GM11168 (cell line): ENCODE measurements at regions not wholly inside any gene's neighbourhood (a gene's known extent, or its start where the extent isn't known, plus 50 kb on each side); places are given as distances from the start of the nearest gene placed in this dataset.
"Not testable (repeated sequence)": the region's sequence is repeated elsewhere in the genome, so short reads cannot be mapped to it uniquely, and the experiment has no call there.

Source experiments
- in situ Hi-C: fragments of 300-500 bp; cut with MboI; formaldehyde crosslinking; loops from one replicate; pipeline ENCODE4 v1.12.0; 2022; ENCODE audit warnings: low sequenced_read_pairs; ENCODE audit not compliant: unreplicated experiment

GRCh38 chr2:208595386-208596275 is 189.0 kb downstream of the PTH2R start:
- in situ Hi-C loops: no loop called here

GRCh38 chr2:208607694-208608093 is 201.1 kb downstream of the PTH2R start:
- in situ Hi-C loops: no loop called here

GRCh38 chr2:208608122-208608835 is 201.7 kb downstream of the PTH2R start:
- in situ Hi-C loops: no loop called here

- in situ Hi-C loops: no loop called here
Measured at GRCh38 chr2:208609166-208609804, 202.7 kb downstream of the PTH2R start.

- in situ Hi-C loops: not testable (repeated sequence)
Measured at GRCh38 chr2:208615675-208616074, 209.1 kb downstream of the PTH2R start.

- in situ Hi-C loops: no loop called here
Measured at GRCh38 chr2:208618220-208618619, 211.6 kb downstream of the PTH2R start.

GRCh38 chr2:208619993-208620392 is 213.4 kb downstream of the PTH2R start:
- in situ Hi-C loops: no loop called here

- in situ Hi-C loops: no loop called here
Measured at GRCh38 chr2:208620487-208620978, 213.9 kb downstream of the PTH2R start.

GRCh38 chr2:208627110-208627884 is 220.7 kb downstream of the PTH2R start:
- in situ Hi-C loops: no loop called here

GRCh38 chr2:208627916-208628315 is 221.3 kb downstream of the PTH2R start:
- in situ Hi-C loops: no loop called here

GRCh38 chr2:208638059-208638458 is 231.5 kb downstream of the PTH2R start:
- in situ Hi-C loops: no loop called here

GRCh38 chr2:208642125-208642779 is 235.7 kb downstream of the PTH2R start:
- in situ Hi-C loops: no loop called here

GRCh38 chr2:208643145-208643544 is 236.6 kb downstream of the PTH2R start:
- in situ Hi-C loops: no loop called here

- in situ Hi-C loops: no loop called here
Measured at GRCh38 chr2:208645226-208645625, 238.6 kb downstream of the PTH2R start.

- in situ Hi-C loops: no loop called here
Measured at GRCh38 chr2:208648368-208648767, 241.8 kb downstream of the PTH2R start.

GRCh38 chr2:208653383-208653782 is 246.8 kb downstream of the PTH2R start:
- in situ Hi-C loops: no loop called here

- in situ Hi-C loops: no loop called here
Measured at GRCh38 chr2:208654056-208654455, 247.5 kb downstream of the PTH2R start.

- in situ Hi-C loops: no loop called here
Measured at GRCh38 chr2:208657468-208657867, 250.9 kb downstream of the PTH2R start.

GRCh38 chr2:208669394-208669793 is 262.8 kb downstream of the PTH2R start:
- in situ Hi-C loops: no loop called here

GRCh38 chr2:208671284-208671683 is 264.7 kb downstream of the PTH2R start:
- in situ Hi-C loops: no loop called here
